Epithelial cell of proximal tubule (primary cell): ENCODE measurements at regions not wholly inside any gene's neighbourhood (a gene's known extent, or its start where the extent isn't known, plus 50 kb on each side); places are given as distances from the start of the nearest gene placed in this dataset.

Source experiments
- DNase-seq: peaks from one replicate; pipeline ENCODE4 v3.0.0-alpha.2; 2011; ENCODE audit warnings: low read depth
- H3K4me3 ChIP-seq: 2 replicates; pipeline ENCODE4 v1.5.1; 2011; ENCODE audit warnings: low read depth, mild to moderate bottlenecking, low read length
- CTCF ChIP-seq: conservative IDR thresholded peaks from 2 replicates; pipeline ENCODE4 v1.5.1; 2012; ENCODE audit warnings: low read depth, mild to moderate bottlenecking, low read length

- no peak for TF ChIP-seq CTCF
- DNase-seq = no peak
- H3K4me3 ChIP-seq = no peak overlapping the region
These were observed 381.2 kb upstream of the SLITRK1 start for GRCh38 chr13:84263354-84264069.

GRCh38 chr13:84255226-84255797, 373.0 kb upstream of the SLITRK1 start:
- TF ChIP-seq CTCF = no peak
- DNase-seq = no peak
- H3K4me3 ChIP-seq = no peak overlapping the region

- no peak overlapping the region for H3K4me3 ChIP-seq
- no peak for DNase-seq
- no peak for TF ChIP-seq CTCF
These were observed 367.2 kb upstream of the SLITRK1 start for GRCh38 chr13:84249463-84249862.

GRCh38 chr13:84243340-84243739, 361.1 kb upstream of the SLITRK1 start:
- no peak for TF ChIP-seq CTCF
- DNase-seq = no peak
- no peak overlapping the region for H3K4me3 ChIP-seq

GRCh38 chr13:84239032-84239431, 356.8 kb upstream of the SLITRK1 start:
- H3K4me3 ChIP-seq = no peak overlapping the region
- no peak for DNase-seq
- TF ChIP-seq CTCF = no peak

- no peak for TF ChIP-seq CTCF
- DNase-seq = no peak
- H3K4me3 ChIP-seq = no peak overlapping the region
These were observed 356.1 kb upstream of the SLITRK1 start for GRCh38 chr13:84238381-84238780.

GRCh38 chr13:84237143-84237542, 354.9 kb upstream of the SLITRK1 start:
- no peak overlapping the region for H3K4me3 ChIP-seq
- DNase-seq = no peak
- no peak for TF ChIP-seq CTCF
